ENCODE measurements at regions not wholly inside any gene's neighbourhood (a gene's known extent, or its start where the extent isn't known, plus 50 kb on each side); places are given as distances from the start of the nearest gene placed in this dataset.

- intact Hi-C loops (cut with DNase I): loop anchor here in 1 of 2 donors (5.0 kb wide), 1 partner anchor 819 kb away; no protein-coding TSS in a partner anchor
- no peaks in the 10 kb centered on the region for H3K27me3 ChIP-seq (ENCODE audit: insufficient read depth in 3 of 3, low read length in 2 of 3)
Observed at GRCh38 chr7:85851571-85852193, 664.8 kb upstream of the SEMA3D start.

GRCh38 chr7:85850381-85850780 is 663.5 kb upstream of the SEMA3D start:
- H3K27me3 ChIP-seq (ENCODE audit: insufficient read depth in 3 of 3, low read length in 2 of 3): no peaks in the 10 kb centered on the region
- TF ChIP-seq CTCF (IDR thresholded peaks at IDR 0.05): no peak
- ATAC-seq: no peak
- H3K9me3 ChIP-seq: no peaks in the 10 kb centered on the region
- H3K36me3 ChIP-seq (ENCODE audit: insufficient read depth in 1 of 2, low read depth in 1 of 2): no peaks in the 10 kb centered on the region
- H3K4me1 ChIP-seq: no peaks in the 10 kb centered on the region
- no peak overlapping the region for H3K27ac ChIP-seq
- DNase-seq: no peak
- intact Hi-C loops (cut with DNase I): loop anchor here in 1 of 2 donors (5.0 kb wide), 1 partner anchor 818 kb away; no protein-coding TSS in a partner anchor
- H3K4me3 ChIP-seq: no peak overlapping the region
- 31 to 35% (median 34%) methylated on average over 1 of the region's 1 CpG for WGBS, 3 donors

More at GRCh38 chr7:85851571-85852193, 664.8 kb upstream of the SEMA3D start:
- 42 to 46% (median 43%) methylated on average over 6 of the region's 6 CpGs for WGBS, 3 donors
- TF ChIP-seq CTCF (IDR thresholded peaks at IDR 0.05): peak; percentile 24
- Histone ChIP-seq H3K9me3 (no peaks in the 10 kb centered on the region), H3K36me3 (ENCODE audit: insufficient read depth in 1 of 2, low read depth in 1 of 2) (no peaks in the 10 kb centered on the region), H3K27ac (no peak overlapping the region), H3K4me3 (no peak overlapping the region), H3K4me1 (no peaks in the 10 kb centered on the region)
- ATAC-seq: no peak
- DNase-seq: no peak

- no peaks in the 10 kb centered on the region for H3K4me1 ChIP-seq
- ATAC-seq (no peak), DNase-seq (no peak)
- H3K9me3 ChIP-seq: no peaks in the 10 kb centered on the region
- WGBS, 3 donors: 63 to 70% (median 70%) methylated on average over 6 of the region's 6 CpGs
- TF ChIP-seq CTCF (IDR thresholded peaks at IDR 0.05): no peak
- no peak overlapping the region for H3K27ac ChIP-seq
- H3K27me3 ChIP-seq (ENCODE audit: insufficient read depth in 3 of 3, low read length in 2 of 3): no peaks in the 10 kb centered on the region
- H3K4me3 ChIP-seq: no peak overlapping the region
- H3K36me3 ChIP-seq (ENCODE audit: insufficient read depth in 1 of 2, low read depth in 1 of 2): no peaks in the 10 kb centered on the region
- intact Hi-C loops (cut with DNase I): no loop called here
Observed at GRCh38 chr7:85840554-85840953, 653.7 kb upstream of the SEMA3D start.

GRCh38 chr7:85833066-85833465 is 646.2 kb upstream of the SEMA3D start:
- Histone ChIP-seq H3K4me1 (no peaks in the 10 kb centered on the region), H3K4me3 (no peak overlapping the region), H3K9me3 (no peaks in the 10 kb centered on the region), H3K36me3 (ENCODE audit: insufficient read depth in 1 of 2, low read depth in 1 of 2) (no peaks in the 10 kb centered on the region), H3K27me3 (ENCODE audit: insufficient read depth in 3 of 3, low read length in 2 of 3) (no peaks in the 10 kb centered on the region), H3K27ac (no peak overlapping the region)
- intact Hi-C loops (cut with DNase I): no loop called here
- WGBS, 3 donors: 19 to 30% (median 24%) methylated on average over 3 of the region's 3 CpGs
- ATAC-seq (no peak), DNase-seq (no peak)
- no peak for TF ChIP-seq CTCF (IDR thresholded peaks at IDR 0.05)

- no peak for TF ChIP-seq CTCF (IDR thresholded peaks at IDR 0.05)
- Histone ChIP-seq H3K4me3 (no peak overlapping the region), H3K9me3 (no peaks in the 10 kb centered on the region), H3K27ac (no peak overlapping the region), H3K36me3 (ENCODE audit: insufficient read depth in 1 of 2, low read depth in 1 of 2) (no peaks in the 10 kb centered on the region), H3K4me1 (no peaks in the 10 kb centered on the region), H3K27me3 (ENCODE audit: insufficient read depth in 3 of 3, low read length in 2 of 3) (no peaks in the 10 kb centered on the region)
- ATAC-seq: no peak
- 73 to 78% (median 74%) methylated on average over 1 of the region's 1 CpG for WGBS, 3 donors
- intact Hi-C loops (cut with DNase I): no loop called here
- DNase-seq: no peak
Observed at GRCh38 chr7:85830982-85831381, 644.1 kb upstream of the SEMA3D start.

Measured in psoas muscle (tissue), 7 donors.